HEK293T (cell line): ENCODE measurements at regions not wholly inside any gene's neighbourhood (a gene's known extent, or its start where the extent isn't known, plus 50 kb on each side); places are given as distances from the start of the nearest gene placed in this dataset.

Experiments used
- ARNT ChIP-seq: fragments of 450-650 bp; IDR thresholded peaks from 2 replicates; pipeline ENCODE4 v1.6.1; 2017; ENCODE audit warnings: mild to moderate bottlenecking
- BHLHE40 ChIP-seq: fragments of 450-650 bp; IDR thresholded peaks from 2 replicates; pipeline ENCODE4 v1.6.1; 2016; ENCODE audit warnings: mild to moderate bottlenecking, moderate library complexity, borderline replicate concordance
- ELF4 ChIP-seq: fragments of 450-650 bp; IDR thresholded peaks from 2 replicates; pipeline ENCODE4 v1.6.1; 2017; ENCODE audit warnings: antibody characterized with exemption
- FOXK2 ChIP-seq: fragments of 450-650 bp; IDR thresholded peaks from 2 replicates; pipeline ENCODE4 v1.6.1; 2016; ENCODE audit warnings: mild to moderate bottlenecking
- L3MBTL2 ChIP-seq: fragments of 450-650 bp; conservative IDR thresholded peaks from 2 replicates; pipeline ENCODE4 v1.6.1; 2016; ENCODE audit warnings: mild to moderate bottlenecking
- SP1 ChIP-seq: fragments of 450-650 bp; IDR thresholded peaks from 2 replicates; pipeline ENCODE4 v1.6.1; 2017
- TARDBP ChIP-seq: fragments of 450-650 bp; IDR thresholded peaks from 2 replicates; pipeline ENCODE4 v1.6.1; 2016
- ZNF384 ChIP-seq: fragments of 450-650 bp; IDR thresholded peaks from 2 replicates; pipeline ENCODE4 v1.6.1; 2016

GRCh38 chr1:93773049-93773838, 91.6 kb upstream of the BCAR3 start:
- no peak for TF ChIP-seq BHLHE40
- TF ChIP-seq FOXK2 = no peak
- TF ChIP-seq ZNF384 = no peak
- TF ChIP-seq TARDBP = no peak
- TF ChIP-seq L3MBTL2 = no peak
- TF ChIP-seq SP1 = no peak
- no peak for TF ChIP-seq ARNT
- no peak for TF ChIP-seq ELF4
